GM23248 (cell line): ENCODE measurements at regions not wholly inside any gene's neighbourhood (a gene's known extent, or its start where the extent isn't known, plus 50 kb on each side); places are given as distances from the start of the nearest gene placed in this dataset.
A peak's percentile ranks its signal among the peaks of the same experiment; 100 is the strongest.

Source experiments
- DNase-seq: peaks from one replicate; pipeline ENCODE4 v3.0.0-alpha.2; 2015
- H2AFZ ChIP-seq: fragments of 200-600 bp; sonication (generic); 2 replicates; pipeline ENCODE4 v1.6.1; 2016; ENCODE audit warnings: antibody characterized with exemption
- H3F3A ChIP-seq: fragments of 200-600 bp; sonication (generic); 2 replicates; pipeline ENCODE4 v1.6.1; 2016; ENCODE audit warnings: mild to moderate bottlenecking, antibody characterized with exemption, mixed run types; ENCODE audit not compliant: insufficient read depth
- H3K27ac ChIP-seq: fragments of 200-600 bp; sonication (generic); 2 replicates; pipeline ENCODE4 v1.5.1; 2016; ENCODE audit warnings: mild to moderate bottlenecking
- H3K27me3 ChIP-seq: fragments of 200-600 bp; sonication (generic); replicated peaks from 2 replicates; pipeline ENCODE4 v1.6.1; 2016; ENCODE audit warnings: mild to moderate bottlenecking; ENCODE audit not compliant: insufficient read depth
- H3K36me3 ChIP-seq: fragments of 200-600 bp; sonication (generic); 2 replicates; pipeline ENCODE4 v1.6.1; 2016; ENCODE audit warnings: low read depth, mild to moderate bottlenecking
- H3K4me1 ChIP-seq: fragments of 200-600 bp; sonication (generic); 2 replicates; pipeline ENCODE4 v1.6.1; 2016; ENCODE audit warnings: mild to moderate bottlenecking; ENCODE audit not compliant: insufficient read depth
- H3K4me2 ChIP-seq: fragments of 200-600 bp; sonication (generic); one replicate; pipeline ENCODE4 v1.6.1; 2016; ENCODE audit warnings: mild to moderate bottlenecking; ENCODE audit not compliant: unreplicated experiment
- H3K4me3 ChIP-seq: fragments of 200-600 bp; sonication (generic); 2 replicates; pipeline ENCODE4 v1.5.1; 2016; ENCODE audit warnings: mild to moderate bottlenecking
- H3K79me2 ChIP-seq: fragments of 200-600 bp; sonication (generic); 2 replicates; pipeline ENCODE4 v1.6.1; 2016; ENCODE audit warnings: mild to moderate bottlenecking; ENCODE audit not compliant: insufficient read depth
- H3K9ac ChIP-seq: fragments of 200-600 bp; sonication (generic); 2 replicates; pipeline ENCODE4 v1.6.1; 2016; ENCODE audit warnings: mild to moderate bottlenecking
- H3K9me2 ChIP-seq: fragments of 200-600 bp; sonication (generic); 2 replicates; pipeline ENCODE4 v1.6.1; 2016; ENCODE audit warnings: mixed run types, mild to moderate bottlenecking, moderate library complexity; ENCODE audit not compliant: insufficient read depth
- H3K9me3 ChIP-seq: fragments of 200-600 bp; sonication (generic); one replicate; pipeline ENCODE4 v1.6.1; 2017; ENCODE audit warnings: low read depth
- H4K20me1 ChIP-seq: fragments of 200-600 bp; sonication (generic); 2 replicates; pipeline ENCODE4 v1.6.0; 2016; ENCODE audit not compliant: insufficient read depth
- EZH2 ChIP-seq: fragments of 200-600 bp; sonication (generic); IDR thresholded peaks from 2 replicates; pipeline ENCODE4 v1.6.1; 2018; ENCODE audit warnings: antibody characterized with exemption, mild to moderate bottlenecking; ENCODE audit not compliant: insufficient read depth, poor library complexity, severe bottlenecking
- EZH2phosphoT487 ChIP-seq: fragments of 200-600 bp; sonication (generic); IDR thresholded peaks from 2 replicates; pipeline ENCODE4 v1.6.1; 2018; ENCODE audit warnings: antibody characterized with exemption, moderate library complexity, mild to moderate bottlenecking, low read depth; ENCODE audit not compliant: insufficient read depth
- WGBS, 2 experiments: methylation state at CpG; one replicate each; pipeline ENCODE4 v1.1.6; 2015 to 2017; ENCODE audit warnings: low lambda C conversion rate in 2 of 2, low coverage in 1 of 2; ENCODE audit errors: missing lambda C conversion rate in 2 of 2; 5-methylcytosine and 5-hydroxymethylcytosine counted together
- in situ Hi-C: fragments of 300-500 bp; cut with MboI; formaldehyde crosslinking; loops from 2 replicates; pipeline ENCODE4 v1.15.0; 2020

- in situ Hi-C loops = no loop called here
- Histone ChIP-seq H2AFZ (no peak overlapping the region), H3K4me1 (peaks cover 16% of the 10 kb centered on the region), H3K27me3 (no peaks in the 10 kb centered on the region), H3F3A (peaks cover 10% of the 10 kb centered on the region; the same call in 1 of the 2 replicates), H3K27ac (no peak overlapping the region), H3K9me3 (no peaks in the 10 kb centered on the region), H4K20me1 (no peaks in the 10 kb centered on the region), H3K4me2 (no peak overlapping the region), H3K79me2 (no peaks in the 10 kb centered on the region), H3K36me3 (no peaks in the 10 kb centered on the region), H3K4me3 (no peak overlapping the region), H3K9me2 (no peaks in the 10 kb centered on the region), H3K9ac (no peak overlapping the region)
- TF ChIP-seq EZH2phosphoT487 (no peak), EZH2 (no peak)
- 55 to 63% methylated on average over 3 of the region's 3 CpGs for WGBS, 2 experiments
- peak; percentile 50 for DNase-seq
Observed at GRCh38 chr9:105050296-105050695, 122.3 kb upstream of the ABCA1 start.

- H3K79me2 ChIP-seq = no peaks in the 10 kb centered on the region
- no peaks in the 10 kb centered on the region for H3K36me3 ChIP-seq
- no peaks in the 10 kb centered on the region for H3K9me2 ChIP-seq
- in situ Hi-C loops = no loop called here
- no peak overlapping the region for H3K4me3 ChIP-seq
- no peak overlapping the region for H3K4me2 ChIP-seq
- TF ChIP-seq EZH2phosphoT487 (no peak), EZH2 (no peak)
- no peaks in the 10 kb centered on the region for H3K9me3 ChIP-seq
- peaks cover 17% of the 10 kb centered on the region for H3K4me1 ChIP-seq
- no peaks in the 10 kb centered on the region for H4K20me1 ChIP-seq
- no peak overlapping the region for H3K9ac ChIP-seq
- no peak for DNase-seq
- no peaks in the 10 kb centered on the region for H3K27me3 ChIP-seq
- H2AFZ ChIP-seq = no peak overlapping the region
- 88 to 93% methylated on average over 8 of the region's 8 CpGs for WGBS, 2 experiments
- H3K27ac ChIP-seq = no peak overlapping the region
- H3F3A ChIP-seq = peaks cover 10% of the 10 kb centered on the region; the same call in 1 of the 2 replicates
Observed at GRCh38 chr9:105051897-105052296, 123.9 kb upstream of the ABCA1 start.

GRCh38 chr9:105052346-105052745 is 124.4 kb upstream of the ABCA1 start:
- TF ChIP-seq EZH2phosphoT487 = no peak
- TF ChIP-seq EZH2 = no peak
- H3K9me2 ChIP-seq = no peaks in the 10 kb centered on the region
- in situ Hi-C loops = no loop called here
- no peak overlapping the region for H3K4me2 ChIP-seq
- H3K27ac ChIP-seq = no peak overlapping the region
- WGBS, 2 experiments = 81 to 83% methylated on average over 8 of the region's 8 CpGs
- H3K4me3 ChIP-seq = no peak overlapping the region
- H3K9ac ChIP-seq = no peak overlapping the region
- H3K27me3 ChIP-seq = no peaks in the 10 kb centered on the region
- peaks cover 10% of the 10 kb centered on the region; the same call in 1 of the 2 replicates for H3F3A ChIP-seq
- no peaks in the 10 kb centered on the region for H3K9me3 ChIP-seq
- DNase-seq = no peak
- no peaks in the 10 kb centered on the region for H3K36me3 ChIP-seq
- H3K79me2 ChIP-seq = no peaks in the 10 kb centered on the region
- H3K4me1 ChIP-seq = peaks cover 17% of the 10 kb centered on the region
- no peak overlapping the region for H2AFZ ChIP-seq
- H4K20me1 ChIP-seq = no peaks in the 10 kb centered on the region

- Histone ChIP-seq H3K4me3 (no peak overlapping the region), H3K9me2 (no peaks in the 10 kb centered on the region), H3K9me3 (no peaks in the 10 kb centered on the region), H3F3A (peaks cover 10% of the 10 kb centered on the region; the same call in 1 of the 2 replicates), H3K4me2 (no peak overlapping the region), H3K27me3 (no peaks in the 10 kb centered on the region), H2AFZ (no peak overlapping the region), H3K9ac (no peak overlapping the region), H3K4me1 (peaks cover 17% of the 10 kb centered on the region), H4K20me1 (no peaks in the 10 kb centered on the region), H3K27ac (0 out of 2 replicates have a peak overlapping the region, but pooled peaks have one; percentile 28), H3K79me2 (no peaks in the 10 kb centered on the region), H3K36me3 (no peaks in the 10 kb centered on the region)
- TF ChIP-seq EZH2 (no peak), EZH2phosphoT487 (no peak)
- in situ Hi-C loops = no loop called here
- DNase-seq = peak; percentile 87
- WGBS, 2 experiments = 45 to 46% methylated on average over 4 of the region's 4 CpGs
Observed at GRCh38 chr9:105053209-105053652, 125.3 kb upstream of the ABCA1 start.

- no peaks in the 10 kb centered on the region for H3K27me3 ChIP-seq
- no peak overlapping the region for H3K4me3 ChIP-seq
- H3K4me2 ChIP-seq = peak overlapping the region; percentile 2
- no peaks in the 10 kb centered on the region for H4K20me1 ChIP-seq
- no peaks in the 10 kb centered on the region for H3K36me3 ChIP-seq
- peak overlapping the region; percentile 40 for H3K27ac ChIP-seq
- H3K4me1 ChIP-seq = peaks cover 20% of the 10 kb centered on the region
- 58 to 66% methylated on average over 3 of the region's 3 CpGs for WGBS, 2 experiments
- peaks cover 10% of the 10 kb centered on the region; the same call in 1 of the 2 replicates for H3F3A ChIP-seq
- no peak overlapping the region for H2AFZ ChIP-seq
- no peaks in the 10 kb centered on the region for H3K79me2 ChIP-seq
- H3K9me3 ChIP-seq = no peaks in the 10 kb centered on the region
- H3K9ac ChIP-seq = no peak overlapping the region
- TF ChIP-seq EZH2 = no peak
- TF ChIP-seq EZH2phosphoT487 = no peak
- in situ Hi-C loops = no loop called here
- H3K9me2 ChIP-seq = no peaks in the 10 kb centered on the region
- DNase-seq = peak; percentile 76
Observed at GRCh38 chr9:105054491-105054890, 126.5 kb upstream of the ABCA1 start.
